ENCODE measurements at regions not wholly inside any gene's neighbourhood (a gene's known extent, or its start where the extent isn't known, plus 50 kb on each side); places are given as distances from the start of the nearest gene placed in this dataset.
"Not testable (repeated sequence)": the region's sequence is repeated elsewhere in the genome, so short reads cannot be mapped to it uniquely, and the experiment has no call there.

DNA sequence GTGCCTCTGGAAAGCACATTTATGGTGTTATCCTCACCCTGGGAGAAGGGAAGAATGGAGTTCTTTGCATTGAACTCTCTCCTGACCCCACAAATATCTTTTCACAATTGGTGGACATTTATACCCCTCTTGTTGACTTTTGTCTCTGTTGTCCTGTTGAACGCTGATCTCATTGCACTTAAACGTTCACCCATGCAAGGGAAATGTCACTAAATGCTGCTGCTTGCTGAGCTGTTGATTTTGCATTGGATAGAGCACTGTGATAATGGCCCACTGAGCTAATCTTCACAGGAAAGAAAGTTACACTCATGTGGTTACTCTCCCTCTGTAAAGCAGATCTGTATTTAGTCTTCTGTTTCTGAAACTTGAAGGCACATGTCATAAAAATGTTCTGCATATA lies 133.4 kb downstream of the FZD1 start:
- TF ChIP-seq, protein P1, sequence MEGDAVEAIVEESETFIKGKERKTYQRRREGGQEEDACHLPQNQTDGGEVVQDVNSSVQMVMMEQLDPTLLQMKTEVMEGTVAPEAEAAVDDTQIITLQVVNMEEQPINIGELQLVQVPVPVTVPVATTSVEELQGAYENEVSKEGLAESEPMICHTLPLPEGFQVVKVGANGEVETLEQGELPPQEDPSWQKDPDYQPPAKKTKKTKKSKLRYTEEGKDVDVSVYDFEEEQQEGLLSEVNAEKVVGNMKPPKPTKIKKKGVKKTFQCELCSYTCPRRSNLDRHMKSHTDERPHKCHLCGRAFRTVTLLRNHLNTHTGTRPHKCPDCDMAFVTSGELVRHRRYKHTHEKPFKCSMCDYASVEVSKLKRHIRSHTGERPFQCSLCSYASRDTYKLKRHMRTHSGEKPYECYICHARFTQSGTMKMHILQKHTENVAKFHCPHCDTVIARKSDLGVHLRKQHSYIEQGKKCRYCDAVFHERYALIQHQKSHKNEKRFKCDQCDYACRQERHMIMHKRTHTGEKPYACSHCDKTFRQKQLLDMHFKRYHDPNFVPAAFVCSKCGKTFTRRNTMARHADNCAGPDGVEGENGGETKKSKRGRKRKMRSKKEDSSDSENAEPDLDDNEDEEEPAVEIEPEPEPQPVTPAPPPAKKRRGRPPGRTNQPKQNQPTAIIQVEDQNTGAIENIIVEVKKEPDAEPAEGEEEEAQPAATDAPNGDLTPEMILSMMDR (IDR thresholded peaks at IDR 0.05; ENCODE audit: insufficient read depth, low read depth, low read length), result no peak
- Histone ChIP-seq H3K27me3 (ENCODE audit: control insufficient read depth, insufficient read depth, low read length) (no peaks in the 10 kb centered on the region), H3K36me3 (ENCODE audit: control insufficient read depth, insufficient read depth, low read length) (no peaks in the 10 kb centered on the region), H3K4me3 (ENCODE audit: low read depth, low read length) (no peak overlapping the region)
- ChIA-PET CTCF (no interaction called here), POLR2A (no interaction called here)
- DNase-seq (ENCODE audit: low read depth), result no peak

DNA sequence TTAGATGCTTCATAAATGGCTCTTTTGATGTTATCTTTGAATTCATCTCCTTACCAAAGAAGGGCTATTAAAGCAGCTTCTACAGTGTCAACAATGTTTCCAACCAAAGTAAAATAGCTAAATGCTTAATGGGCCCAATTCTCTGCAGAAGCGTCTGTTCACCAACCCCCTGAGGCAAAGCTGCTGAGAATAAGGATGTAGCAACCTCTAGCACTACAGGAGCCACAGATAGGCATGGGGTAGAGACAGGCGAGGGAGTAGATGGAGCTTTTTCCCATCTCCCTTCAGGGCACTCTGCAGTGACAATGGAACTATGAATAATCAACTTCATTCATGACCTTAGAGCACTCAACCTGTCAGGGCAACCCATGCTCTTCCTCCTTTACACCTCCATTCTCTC lies 134.1 kb downstream of the FZD1 start:
- POLR2A ChIA-PET, result no interaction called here
- Histone ChIP-seq H3K4me3 (ENCODE audit: low read depth, low read length) (no peak overlapping the region), H3K36me3 (ENCODE audit: control insufficient read depth, insufficient read depth, low read length) (no peaks in the 10 kb centered on the region), H3K27me3 (ENCODE audit: control insufficient read depth, insufficient read depth, low read length) (no peaks in the 10 kb centered on the region)
- no peak for DNase-seq (ENCODE audit: low read depth)
- CTCF ChIA-PET, result no interaction called here
- TF ChIP-seq, protein P1 (IDR thresholded peaks at IDR 0.05; ENCODE audit: insufficient read depth, low read depth, low read length), result no peak

DNA sequence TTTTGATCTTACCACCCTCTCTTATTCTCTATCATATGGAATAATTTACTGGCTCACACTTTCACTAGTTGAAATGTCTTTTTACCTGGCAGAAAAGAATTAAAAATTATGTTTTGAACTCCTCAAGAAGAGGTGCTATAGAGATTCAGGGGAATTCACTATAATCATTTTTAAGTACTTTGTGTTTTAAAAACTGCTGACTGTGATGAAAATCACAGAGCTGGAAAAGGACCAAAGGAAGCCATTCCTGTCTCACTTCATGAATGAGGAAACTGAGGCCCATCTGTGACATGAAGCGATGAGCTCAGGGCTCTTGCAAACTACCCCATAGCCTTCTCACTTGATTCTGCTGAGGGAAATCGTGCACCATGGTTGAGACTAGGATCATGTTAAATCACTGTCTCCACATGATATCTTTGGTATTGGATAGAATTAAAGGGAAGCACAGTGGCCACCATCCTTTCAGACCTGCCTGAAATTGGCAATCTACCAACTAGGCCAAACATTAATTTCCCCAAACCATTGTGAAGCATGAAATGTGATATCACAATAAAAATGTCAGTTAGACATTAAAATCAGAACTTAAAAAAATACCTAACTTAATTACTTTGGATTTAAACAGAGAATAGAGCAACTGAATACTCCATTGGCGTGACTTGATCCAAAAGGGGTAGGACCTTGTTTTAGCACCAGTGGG lies 141.0 kb downstream of the FZD1 start:
- no peak overlapping the region for H3K4me3 ChIP-seq (ENCODE audit: low read depth, low read length)
- TF ChIP-seq, protein P1 (IDR thresholded peaks at IDR 0.05; ENCODE audit: insufficient read depth, low read depth, low read length), result no peak
- H3K27me3 ChIP-seq (ENCODE audit: control insufficient read depth, insufficient read depth, low read length), result no peaks in the 10 kb centered on the region
- POLR2A ChIA-PET, result no interaction called here
- CTCF ChIA-PET, result interaction anchor here (1.1 kb wide), 1 partner anchor 20 kb away, joined by 3 read pairs; no protein-coding TSS in a partner anchor
- no peaks in the 10 kb centered on the region for H3K36me3 ChIP-seq (ENCODE audit: control insufficient read depth, insufficient read depth, low read length)
- no peak for DNase-seq (ENCODE audit: low read depth)

DNA sequence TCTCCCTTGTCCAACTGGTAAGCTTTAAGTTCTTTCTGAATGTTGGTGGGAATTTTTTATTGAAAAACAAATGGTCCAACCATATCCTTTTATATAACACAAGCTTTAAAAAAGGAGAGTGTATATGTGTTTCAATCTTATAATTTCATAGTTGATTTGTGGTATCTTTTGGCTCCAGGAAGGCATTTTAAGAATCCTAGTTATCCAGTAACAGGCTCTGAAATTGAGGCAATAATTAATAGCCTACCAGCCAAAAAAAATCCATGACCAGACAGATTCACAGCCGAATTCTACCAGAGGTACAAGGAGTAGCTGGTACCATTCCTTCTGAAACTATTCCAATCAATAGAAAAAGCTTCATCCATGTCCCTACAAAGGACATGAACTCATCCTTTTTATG lies 141.6 kb downstream of the FZD1 start:
- DNase-seq (ENCODE audit: low read depth); POLR2A ChIA-PET; H3K27me3 ChIP-seq (ENCODE audit: control insufficient read depth, insufficient read depth, low read length); H3K4me3 ChIP-seq (ENCODE audit: low read depth, low read length); H3K36me3 ChIP-seq (ENCODE audit: control insufficient read depth, insufficient read depth, low read length): not testable (repeated sequence)
- CTCF ChIA-PET, result interaction anchor here (1.1 kb wide), 1 partner anchor 20 kb away, joined by 3 read pairs; no protein-coding TSS in a partner anchor

DNA sequence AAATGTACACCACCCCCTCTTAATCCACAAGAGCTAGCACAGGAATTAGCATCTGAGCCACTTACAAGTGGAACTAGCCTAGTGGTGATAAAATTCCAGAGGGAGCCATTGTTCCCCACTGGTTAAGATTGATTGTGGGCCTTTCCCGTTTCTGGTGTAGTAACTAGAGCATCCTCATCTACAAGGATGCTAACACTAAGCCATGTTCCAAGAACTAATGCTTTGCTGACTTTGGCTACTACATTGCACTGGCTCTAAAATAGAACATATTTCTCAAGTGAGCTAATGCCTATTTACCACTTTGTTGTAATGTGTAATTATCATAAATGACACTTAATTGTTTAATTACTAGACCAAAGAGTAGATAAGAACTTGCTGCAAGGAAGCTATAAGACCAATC lies 143.7 kb downstream of the FZD1 start:
- POLR2A ChIA-PET, result no interaction called here
- H3K36me3 ChIP-seq (ENCODE audit: control insufficient read depth, insufficient read depth, low read length), result no peaks in the 10 kb centered on the region
- no peak for DNase-seq (ENCODE audit: low read depth)
- H3K4me3 ChIP-seq (ENCODE audit: low read depth, low read length), result no peak overlapping the region
- CTCF ChIA-PET, result no interaction called here
- TF ChIP-seq, protein P1 (IDR thresholded peaks at IDR 0.05; ENCODE audit: insufficient read depth, low read depth, low read length), result no peak
- no peaks in the 10 kb centered on the region for H3K27me3 ChIP-seq (ENCODE audit: control insufficient read depth, insufficient read depth, low read length)
